IMR-90 (cell line): ENCODE measurements at regions not wholly inside any gene's neighbourhood (a gene's known extent, or its start where the extent isn't known, plus 50 kb on each side); places are given as distances from the start of the nearest gene placed in this dataset.

ENCODE experiments used
- ATAC-seq: fragments of 200-7000 bp; cut with Tn5 transposase; 2 replicates; pipeline ENCODE4 v1.9.1; 2020; ENCODE audit warnings: low read depth, mild to moderate bottlenecking, moderate library complexity
- BruUV-seq: library from RNA; stranded (reverse); fragments of 400-500 nt; replicated peaks from 2 replicates; lab custom pipeline; 2021; lab: Mats Ljungman, UMichigan
- CTCF ChIA-PET: fragments of 300-600 bp; formaldehyde crosslinking; extraction: SDS; loops from one replicate; lab custom pipeline; 2021; ENCODE audit warnings: antibody characterized with exemption; lab: Yijun Ruan, JAX
- POLR2A ChIA-PET: fragments of 300-600 bp; sonication (Branson Sonifier 250); formaldehyde crosslinking; loops from one replicate; lab custom pipeline; 2022; ENCODE audit warnings: antibody characterized with exemption; ENCODE audit not compliant: unreplicated experiment; lab: Charles Lee
- DNase-seq: peaks from one replicate; pipeline ENCODE4 v3.0.0; 2013
- H2AFZ ChIP-seq: replicated peaks from 2 replicates; pipeline ENCODE3; 2013; ENCODE audit warnings: low read length, mild to moderate bottlenecking; ENCODE audit not compliant: poor library complexity
- H2AK5ac ChIP-seq: 2 replicates; pipeline ENCODE4 v1.6.1; 2013; ENCODE audit warnings: low read depth, low read length, inconsistent platforms
- H2AK9ac ChIP-seq: replicated peaks from 2 replicates; pipeline ENCODE3; 2013; ENCODE audit warnings: mild to moderate bottlenecking, low read depth, low read length, moderate library complexity; ENCODE audit not compliant: poor library complexity
- H2BK120ac ChIP-seq: 2 replicates; pipeline ENCODE4 v1.6.1; 2013; ENCODE audit warnings: low read depth, low read length, inconsistent platforms
- H2BK15ac ChIP-seq: 3 replicates; pipeline ENCODE4 v1.6.1; 2013; ENCODE audit warnings: low read depth, low read length, inconsistent platforms
- H2BK20ac ChIP-seq: 2 replicates; pipeline ENCODE4 v1.6.1; 2013; ENCODE audit warnings: low read depth, mild to moderate bottlenecking, inconsistent platforms, low read length, moderate library complexity
- H2BK5ac ChIP-seq: 2 replicates; pipeline ENCODE4 v1.6.1; 2013; ENCODE audit warnings: mild to moderate bottlenecking, low read depth, low read length, inconsistent platforms; ENCODE audit not compliant: poor library complexity, severe bottlenecking
- H3K14ac ChIP-seq: replicated peaks from 2 replicates; pipeline ENCODE4 v1.6.1; 2013; ENCODE audit warnings: low read depth, low read length, inconsistent platforms
- H3K18ac ChIP-seq: 2 replicates; pipeline ENCODE4 v1.6.1; 2013; ENCODE audit warnings: low read depth, low read length, control low read depth
- H3K23ac ChIP-seq: 2 replicates; pipeline ENCODE4 v1.6.1; 2013; ENCODE audit warnings: low read depth, low read length, inconsistent platforms
- H3K27ac ChIP-seq: 2 replicates; pipeline ENCODE4 v1.5.1; 2013; ENCODE audit warnings: mild to moderate bottlenecking, control low read depth, low read length; ENCODE audit not compliant: insufficient read depth
- H3K27me3 ChIP-seq: 2 replicates; pipeline ENCODE4 v1.6.1; 2013; ENCODE audit warnings: low read length; ENCODE audit not compliant: control insufficient read depth, insufficient read depth
- H3K36me3 ChIP-seq: 2 replicates; pipeline ENCODE4 v1.6.1; 2013; ENCODE audit warnings: low read length, mixed read lengths; ENCODE audit not compliant: control insufficient read depth, insufficient read depth
- H3K4ac ChIP-seq: 2 replicates; pipeline ENCODE4 v1.6.1; 2013; ENCODE audit warnings: low read depth, low read length, inconsistent platforms
- H3K4me1 ChIP-seq: 2 replicates; pipeline ENCODE4 v1.6.1; 2013; ENCODE audit warnings: low read length, mixed read lengths; ENCODE audit not compliant: control insufficient read depth, insufficient read depth
- H3K4me2 ChIP-seq: 2 replicates; pipeline ENCODE4 v1.6.1; 2013; ENCODE audit warnings: low read depth, mild to moderate bottlenecking, control low read depth, low read length, moderate library complexity
- H3K4me3 ChIP-seq: 2 replicates; pipeline ENCODE4 v1.5.1; 2013; ENCODE audit warnings: low read depth, mild to moderate bottlenecking, control low read depth, low read length, moderate library complexity; ENCODE audit not compliant: insufficient read depth
- H3K56ac ChIP-seq: 2 replicates; pipeline ENCODE4 v1.6.1; 2013; ENCODE audit warnings: low read length, inconsistent platforms; ENCODE audit not compliant: insufficient read depth; ENCODE audit errors: extremely low read depth
- H3K79me1 ChIP-seq, 2 experiments: 2 replicates each; pipeline ENCODE4 v1.6.1; 2013; ENCODE audit warnings: low read length in 2 of 2, inconsistent platforms in 1 of 2, low read depth in 1 of 2
- H3K9ac ChIP-seq: 2 replicates; pipeline ENCODE4 v1.6.1; 2013; ENCODE audit warnings: low read depth, low read length, control low read depth
- H3K9me1 ChIP-seq: 2 replicates; pipeline ENCODE4 v1.6.1; 2013; ENCODE audit warnings: low read length, inconsistent platforms; ENCODE audit not compliant: insufficient read depth
- H3K9me3 ChIP-seq: 2 replicates; pipeline ENCODE4 v1.6.1; 2013; ENCODE audit warnings: low read length; ENCODE audit not compliant: control insufficient read depth, insufficient read depth
- H4K20me1 ChIP-seq: 2 replicates; pipeline ENCODE4 v1.6.1; 2013; ENCODE audit warnings: low read length, inconsistent platforms; ENCODE audit not compliant: insufficient read depth
- H4K5ac ChIP-seq: 2 replicates; pipeline ENCODE4 v1.6.1; 2013; ENCODE audit warnings: mild to moderate bottlenecking, low read depth, low read length, control low read depth
- H4K8ac ChIP-seq, 2 experiments: 2 replicates each; pipeline ENCODE4 v1.6.1; 2013; ENCODE audit warnings: low read depth in 2 of 2, low read length in 2 of 2, control low read depth in 1 of 2, inconsistent platforms in 1 of 2
- H4K91ac ChIP-seq: 2 replicates; pipeline ENCODE4 v1.6.1; 2013; ENCODE audit warnings: low read depth, low read length, inconsistent platforms; ENCODE audit not compliant: insufficient read depth
- MAFK ChIP-seq: IDR thresholded peaks from 2 replicates; pipeline ENCODE4 v1.6.1; 2012; ENCODE audit warnings: low read depth, low read length, improper control_type of control experiment
- MXI1 ChIP-seq: IDR thresholded peaks from 2 replicates; pipeline ENCODE4 v1.6.1; 2012; ENCODE audit warnings: low read depth, mild to moderate bottlenecking, low read length, moderate library complexity, borderline replicate concordance
- NFE2L2 ChIP-seq: fragments of 150-350 bp; IDR thresholded peaks from 2 replicates; pipeline ENCODE4 v1.6.1; 2016; ENCODE audit warnings: low read depth, mild to moderate bottlenecking, low read length
- RAD21 ChIP-seq: IDR thresholded peaks from 2 replicates; pipeline ENCODE4 v1.6.1; 2012; ENCODE audit warnings: low read length, improper control_type of control experiment
- RFX5 ChIP-seq: IDR thresholded peaks from 2 replicates; pipeline ENCODE4 v1.8.0; 2012; ENCODE audit warnings: low read depth, mild to moderate bottlenecking, low read length, moderate library complexity
- USF2 ChIP-seq: fragments of 150-350 bp; IDR thresholded peaks from 2 replicates; pipeline ENCODE4 v1.6.1; 2017; ENCODE audit warnings: mild to moderate bottlenecking, antibody characterized with exemption, low read length, low read depth
- WGBS, 2 experiments: methylation state at CpG; one replicate each; pipeline versions ENCODE4 v1.1.5 to v1.1.7; 2013; ENCODE audit warnings: missing lambda C conversion rate in 2 of 2; ENCODE audit not compliant: insufficient read length in 1 of 2; ENCODE audit errors: extremely low coverage in 2 of 2; 5-methylcytosine and 5-hydroxymethylcytosine counted together
- dilution Hi-C: fragments of 300-500 bp; cut with HindIII; formaldehyde crosslinking; loops from one replicate; pipeline ENCODE4 v1.14.3; 2018; ENCODE audit warnings: low sequenced_read_pairs; ENCODE audit not compliant: unreplicated experiment
- in situ Hi-C: fragments of 300-500 bp; cut with MboI; formaldehyde crosslinking; loops from 3 replicates; pipeline ENCODE4 v1.14.3; 2019; ENCODE audit warnings: low sequenced_read_pairs, inconsistent platforms, mixed read lengths
- intact Hi-C: fragments of 100-400 bp; cut with micrococcal nuclease; formaldehyde crosslinking; loops from 2 replicates; pipeline ENCODE4 v1.10.0; 2022

GRCh38 chr1:30478283-30478682 lies 245.1 kb downstream of the MATN1 start:
- Histone ChIP-seq H4K8ac (no peak overlapping the region), H3K79me1 (no peaks in the 10 kb centered on the region), H2BK5ac (no peak overlapping the region), H3K27ac (no peak overlapping the region), H2AFZ (no peak overlapping the region), H3K18ac (no peak overlapping the region), H3K56ac (no peak overlapping the region), H2BK20ac (no peak overlapping the region), H4K20me1 (no peaks in the 10 kb centered on the region), H3K14ac (no peak overlapping the region), H4K5ac (no peak overlapping the region), H2BK120ac (no peak overlapping the region), H3K4me1 (no peaks in the 10 kb centered on the region), H3K36me3 (no peaks in the 10 kb centered on the region), H2BK15ac (no peak overlapping the region), H2AK5ac (no peak overlapping the region), H3K23ac (no peak overlapping the region), H3K27me3 (no peaks in the 10 kb centered on the region), H3K4me2 (no peak overlapping the region), H3K9me3 (peaks cover 21% of the 10 kb centered on the region), H3K9ac (no peak overlapping the region), H3K4me3 (no peak overlapping the region), H2AK9ac (no peak overlapping the region), H3K9me1 (no peaks in the 10 kb centered on the region), H4K91ac (no peak overlapping the region), H3K4ac (no peak overlapping the region)
- dilution Hi-C loops (no loop called here), in situ Hi-C loops (no loop called here), intact Hi-C loops (no loop called here)
- POLR2A ChIA-PET: no interaction called here
- ATAC-seq: no peak
- BruUV-seq: no TSS peak
- CTCF ChIA-PET: no interaction called here
- 42% methylated on average over 3 of the region's 6 CpGs; no CpG with 5 or more reads in 1 of the 2 experiments for WGBS, 2 experiments
- TF ChIP-seq NFE2L2 (no peak), USF2 (no peak), MAFK (no peak), RAD21 (no peak), MXI1 (no peak), RFX5 (no peak)
- no peak for DNase-seq
